SK-N-SH (cell line): ENCODE measurements at regions not wholly inside any gene's neighbourhood (a gene's known extent, or its start where the extent isn't known, plus 50 kb on each side); places are given as distances from the start of the nearest gene placed in this dataset.

Experiments used
- RCOR1 ChIP-seq: fragments of 150-350 bp; IDR thresholded peaks from 2 replicates; pipeline ENCODE4 v1.6.1; 2017; ENCODE audit warnings: antibody characterized with exemption, low read length
- SMC3 ChIP-seq: IDR thresholded peaks from 2 replicates; pipeline ENCODE4 v1.6.1; 2012; ENCODE audit warnings: low read depth, low read length, improper control_type of control experiment
- TF ChIP-seq, protein P1 (sequence below): fragments of 200-600 bp; sonication (generic); IDR thresholded peaks from 2 replicates; pipeline ENCODE4 v1.6.1; 2017; ENCODE audit warnings: antibody characterized with exemption, mild to moderate bottlenecking, moderate library complexity
- TF ChIP-seq, protein P2 (sequence below): IDR thresholded peaks from 2 replicates; pipeline ENCODE4 v1.4.0; 2012; ENCODE audit warnings: low read depth, borderline replicate concordance

DNA sequence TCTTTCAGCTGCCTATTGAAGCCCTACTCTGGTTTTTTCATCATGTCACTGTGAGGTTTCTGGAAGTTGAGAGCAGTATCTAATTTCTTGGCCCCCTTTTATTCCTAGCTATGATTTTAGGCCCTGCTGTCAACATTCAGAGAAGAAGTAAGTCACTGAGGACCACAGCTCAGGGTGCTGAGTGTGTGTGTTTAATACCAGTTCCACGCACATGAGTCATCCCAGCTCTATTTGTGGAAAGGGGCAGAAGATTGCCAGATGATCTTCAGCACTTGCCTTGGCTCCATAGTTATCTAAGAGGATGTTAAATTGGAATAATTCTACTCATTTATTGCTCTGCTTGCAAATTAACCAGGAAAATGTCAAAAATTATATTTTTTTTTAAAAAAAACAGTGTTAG, 65.5 kb upstream of the SLC38A4 start:
- TF ChIP-seq RCOR1, result no peak
- TF ChIP-seq, protein P1, sequence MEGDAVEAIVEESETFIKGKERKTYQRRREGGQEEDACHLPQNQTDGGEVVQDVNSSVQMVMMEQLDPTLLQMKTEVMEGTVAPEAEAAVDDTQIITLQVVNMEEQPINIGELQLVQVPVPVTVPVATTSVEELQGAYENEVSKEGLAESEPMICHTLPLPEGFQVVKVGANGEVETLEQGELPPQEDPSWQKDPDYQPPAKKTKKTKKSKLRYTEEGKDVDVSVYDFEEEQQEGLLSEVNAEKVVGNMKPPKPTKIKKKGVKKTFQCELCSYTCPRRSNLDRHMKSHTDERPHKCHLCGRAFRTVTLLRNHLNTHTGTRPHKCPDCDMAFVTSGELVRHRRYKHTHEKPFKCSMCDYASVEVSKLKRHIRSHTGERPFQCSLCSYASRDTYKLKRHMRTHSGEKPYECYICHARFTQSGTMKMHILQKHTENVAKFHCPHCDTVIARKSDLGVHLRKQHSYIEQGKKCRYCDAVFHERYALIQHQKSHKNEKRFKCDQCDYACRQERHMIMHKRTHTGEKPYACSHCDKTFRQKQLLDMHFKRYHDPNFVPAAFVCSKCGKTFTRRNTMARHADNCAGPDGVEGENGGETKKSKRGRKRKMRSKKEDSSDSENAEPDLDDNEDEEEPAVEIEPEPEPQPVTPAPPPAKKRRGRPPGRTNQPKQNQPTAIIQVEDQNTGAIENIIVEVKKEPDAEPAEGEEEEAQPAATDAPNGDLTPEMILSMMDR, result no peak
- TF ChIP-seq SMC3, result no peak
- TF ChIP-seq, protein P2, sequence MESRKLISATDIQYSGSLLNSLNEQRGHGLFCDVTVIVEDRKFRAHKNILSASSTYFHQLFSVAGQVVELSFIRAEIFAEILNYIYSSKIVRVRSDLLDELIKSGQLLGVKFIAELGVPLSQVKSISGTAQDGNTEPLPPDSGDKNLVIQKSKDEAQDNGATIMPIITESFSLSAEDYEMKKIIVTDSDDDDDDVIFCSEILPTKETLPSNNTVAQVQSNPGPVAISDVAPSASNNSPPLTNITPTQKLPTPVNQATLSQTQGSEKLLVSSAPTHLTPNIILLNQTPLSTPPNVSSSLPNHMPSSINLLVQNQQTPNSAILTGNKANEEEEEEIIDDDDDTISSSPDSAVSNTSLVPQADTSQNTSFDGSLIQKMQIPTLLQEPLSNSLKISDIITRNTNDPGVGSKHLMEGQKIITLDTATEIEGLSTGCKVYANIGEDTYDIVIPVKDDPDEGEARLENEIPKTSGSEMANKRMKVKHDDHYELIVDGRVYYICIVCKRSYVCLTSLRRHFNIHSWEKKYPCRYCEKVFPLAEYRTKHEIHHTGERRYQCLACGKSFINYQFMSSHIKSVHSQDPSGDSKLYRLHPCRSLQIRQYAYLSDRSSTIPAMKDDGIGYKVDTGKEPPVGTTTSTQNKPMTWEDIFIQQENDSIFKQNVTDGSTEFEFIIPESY, result no peak
